ENCODE measurements at regions not wholly inside any gene's neighbourhood (a gene's known extent, or its start where the extent isn't known, plus 50 kb on each side); places are given as distances from the start of the nearest gene placed in this dataset.

DNA sequence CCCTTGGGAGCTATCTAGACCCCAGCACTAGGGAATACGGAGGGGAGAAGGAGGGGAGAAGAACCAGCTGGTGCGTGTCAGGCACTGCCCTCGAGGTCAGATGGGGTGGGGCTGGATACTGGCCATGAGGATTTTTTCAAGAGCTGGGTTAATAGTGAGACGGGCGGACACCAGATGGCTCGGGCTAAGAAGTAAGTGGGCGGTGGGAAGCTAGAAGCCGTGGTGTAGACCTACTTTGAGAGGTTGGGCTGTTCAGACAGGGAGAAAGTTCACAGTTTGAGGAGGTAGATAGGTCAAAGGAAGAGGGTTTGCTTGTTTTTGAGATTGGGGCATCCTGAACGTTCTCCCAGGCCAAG, 303.8 kb downstream of the SEC14L1 start:
- TF ChIP-seq ZFX (IDR thresholded peaks at IDR 0.05; ENCODE audit: borderline replicate concordance), result no peak
- H3K27ac ChIP-seq, result no peak overlapping the region

- no peak overlapping the region for H3K27ac ChIP-seq
- TF ChIP-seq ZFX (IDR thresholded peaks at IDR 0.05; ENCODE audit: borderline replicate concordance), result no peak
- TF ChIP-seq CTCF (IDR thresholded peaks at IDR 0.05), result no peak
Observed at GRCh38 chr17:77444984-77445759, 304.4 kb downstream of the SEC14L1 start.

DNA sequence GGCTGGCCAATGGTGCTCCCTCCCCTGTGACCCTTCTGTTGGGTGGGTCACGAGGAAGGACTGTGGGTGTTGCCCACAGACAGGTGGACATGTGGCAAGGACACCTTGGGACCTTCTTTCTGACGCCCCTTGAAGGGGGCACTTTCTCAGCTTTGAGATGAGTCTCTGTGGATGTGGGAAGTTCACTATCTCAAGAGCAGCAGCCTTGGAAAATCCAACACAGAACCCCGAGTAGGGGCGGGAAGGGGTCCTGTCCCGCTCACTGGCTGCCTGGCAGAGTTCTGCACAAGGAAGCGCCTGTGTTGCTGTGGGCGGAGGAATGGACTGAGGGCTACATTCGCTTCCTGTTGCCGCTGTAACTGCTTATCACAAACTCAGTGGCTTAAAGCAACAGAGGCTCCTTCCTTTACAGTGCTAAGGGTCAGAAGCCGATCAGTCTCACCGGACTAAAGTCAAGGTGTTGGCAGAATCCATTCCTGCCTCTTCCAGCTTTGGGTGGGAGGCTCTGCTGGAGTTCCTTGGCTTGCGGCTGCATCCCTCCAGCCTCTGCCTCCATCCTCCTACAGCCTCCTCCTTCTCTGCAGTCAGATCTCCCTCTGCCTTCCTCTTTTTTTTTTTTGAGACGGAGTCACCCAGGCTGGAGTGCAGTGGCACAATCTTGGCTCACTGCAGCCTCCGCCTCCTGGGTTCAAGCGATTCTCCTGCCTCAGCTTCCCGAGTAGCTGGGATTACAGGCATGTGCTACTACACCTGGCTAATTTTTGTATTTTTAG, 305.2 kb downstream of the SEC14L1 start:
- TF ChIP-seq ZFX (IDR thresholded peaks at IDR 0.05; ENCODE audit: borderline replicate concordance) (no peak), CTCF (IDR thresholded peaks at IDR 0.05) (no peak)
- no peak overlapping the region for H3K27ac ChIP-seq

DNA sequence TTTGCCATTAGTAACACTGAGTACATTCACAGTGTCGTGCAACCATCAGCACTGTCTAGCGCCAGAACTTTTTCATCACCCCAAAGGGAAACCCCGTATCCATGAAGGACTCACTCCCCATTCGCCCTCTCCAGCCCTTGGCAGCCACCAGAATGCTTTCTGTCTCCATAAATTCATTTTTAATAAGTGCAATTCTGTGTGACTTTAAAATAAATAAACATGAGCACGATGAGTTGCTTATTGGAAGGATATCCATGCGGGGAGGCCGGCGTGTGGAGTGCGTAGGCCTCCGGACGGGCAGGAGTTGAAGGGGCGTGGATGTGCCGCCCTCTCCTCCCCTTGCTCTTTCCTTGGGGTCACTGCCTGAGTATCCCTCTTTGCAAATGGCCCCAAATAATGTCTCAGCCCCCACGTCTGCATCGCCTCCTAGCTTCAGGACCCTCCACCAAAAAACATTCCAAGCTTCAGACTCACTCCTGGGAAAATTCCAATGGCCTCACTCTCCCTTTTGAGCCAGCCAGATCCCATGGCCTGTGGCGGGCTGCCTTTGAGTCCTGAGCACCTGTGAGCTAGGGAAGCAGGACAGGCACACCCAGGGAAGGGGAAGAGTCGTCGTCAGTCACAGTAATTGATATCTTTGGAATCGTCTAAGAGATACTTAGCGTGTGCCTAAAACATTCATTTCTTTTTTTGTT, 306.3 kb downstream of the SEC14L1 start:
- H3K27ac ChIP-seq, result no peak overlapping the region
- TF ChIP-seq ZFX (IDR thresholded peaks at IDR 0.05; ENCODE audit: borderline replicate concordance) (no peak), CTCF (IDR thresholded peaks at IDR 0.05) (no peak)

DNA sequence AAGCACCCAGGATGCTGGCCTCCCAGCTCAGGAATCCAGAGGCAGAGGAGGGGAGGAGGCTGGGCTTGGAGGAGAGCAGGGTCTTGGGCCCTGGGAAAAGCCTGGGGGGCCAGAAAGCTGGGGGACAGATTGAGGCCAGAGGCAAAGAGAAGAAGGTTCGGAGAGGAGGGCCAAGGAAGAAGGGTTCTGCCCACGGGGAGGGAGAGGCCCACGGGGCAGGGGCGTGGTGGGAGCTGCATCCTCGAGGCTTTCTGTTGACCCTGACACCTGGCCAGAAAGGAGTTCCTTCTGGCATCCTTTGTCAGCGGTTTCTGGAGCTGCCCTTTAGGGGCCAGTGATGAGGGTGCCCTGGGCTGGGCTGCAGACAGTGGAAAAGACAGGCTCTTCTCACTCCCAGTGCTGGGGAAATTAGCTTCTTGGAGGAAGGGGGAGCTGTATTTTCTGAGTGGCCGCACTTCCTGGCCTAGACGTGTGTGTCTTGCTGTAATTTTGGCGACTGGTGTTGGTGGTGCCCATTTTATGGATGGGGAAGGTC, 308.7 kb downstream of the SEC14L1 start:
- TF ChIP-seq CTCF (IDR thresholded peaks at IDR 0.05), result no peak
- TF ChIP-seq ZFX (IDR thresholded peaks at IDR 0.05; ENCODE audit: borderline replicate concordance), result no peak
- H3K27ac ChIP-seq, result no peak overlapping the region

GRCh38 chr17:77449908-77450741, 309.4 kb downstream of the SEC14L1 start:
- H3K27ac ChIP-seq, result no peak overlapping the region
- TF ChIP-seq ZFX (IDR thresholded peaks at IDR 0.05; ENCODE audit: borderline replicate concordance) (no peak), CTCF (IDR thresholded peaks at IDR 0.05) (no peak)

DNA sequence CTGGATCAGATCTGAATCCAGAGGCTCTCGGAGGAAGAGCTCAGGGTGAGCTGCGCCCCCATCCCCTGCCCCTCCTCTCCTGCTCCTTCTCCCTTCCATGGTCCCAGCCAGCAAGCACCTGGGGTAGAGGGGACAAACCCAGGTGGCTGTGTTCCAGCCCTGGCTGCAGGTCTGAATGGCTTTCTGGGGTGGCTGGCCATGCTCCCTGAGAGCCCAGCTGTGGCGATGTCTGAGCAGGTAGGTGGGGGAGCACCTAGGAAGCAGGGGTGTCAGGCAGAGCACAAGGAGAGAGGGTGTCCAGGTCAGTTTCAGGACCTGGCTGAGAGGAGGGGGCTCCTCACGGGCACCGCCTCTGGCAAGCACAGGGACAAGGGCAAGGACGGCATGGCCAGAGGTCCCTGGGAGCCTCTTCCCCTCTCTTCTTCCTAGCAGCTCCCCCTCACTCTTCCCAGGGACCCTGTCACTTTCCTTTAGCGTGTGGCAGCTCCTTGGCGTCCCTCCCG, 310.0 kb downstream of the SEC14L1 start:
- TF ChIP-seq CTCF (IDR thresholded peaks at IDR 0.05) (no peak), ZFX (IDR thresholded peaks at IDR 0.05; ENCODE audit: borderline replicate concordance) (no peak)
- H3K27ac ChIP-seq, result no peak overlapping the region

All from 22Rv1 (cell line).